Smooth muscle cell (in vitro differentiated cells): ENCODE measurements at regions not wholly inside any gene's neighbourhood (a gene's known extent, or its start where the extent isn't known, plus 50 kb on each side); places are given as distances from the start of the nearest gene placed in this dataset.

Experiments used
- DNase-seq: peaks from one replicate; lab custom pipeline; 2025; ENCODE audit not compliant: unreplicated experiment; lab: John Stamatoyannopoulos, UW
- H2AFZ ChIP-seq: fragments of 200-600 bp; sonication (generic); 2 replicates; pipeline ENCODE4 v1.6.0; 2016; ENCODE audit warnings: antibody characterized with exemption, low read depth, mild to moderate bottlenecking
- H3F3A ChIP-seq: fragments of 200-600 bp; sonication (generic); 2 replicates; pipeline ENCODE4 v1.6.0; 2017; ENCODE audit warnings: antibody characterized with exemption, low read depth
- H3K27ac ChIP-seq: fragments of 200-600 bp; sonication (generic); 2 replicates; pipeline ENCODE4 v1.5.1; 2016; ENCODE audit warnings: low read depth, mild to moderate bottlenecking
- H3K27me3 ChIP-seq: fragments of 200-600 bp; sonication (generic); 2 replicates; pipeline ENCODE4 v1.6.1; 2016; ENCODE audit warnings: low read depth, mild to moderate bottlenecking
- H3K36me3 ChIP-seq: fragments of 200-600 bp; sonication (generic); 2 replicates; pipeline ENCODE4 v1.5.1; 2016; ENCODE audit warnings: low read depth
- H3K4me1 ChIP-seq: fragments of 200-600 bp; sonication (generic); 2 replicates; pipeline ENCODE4 v1.5.1; 2016; ENCODE audit warnings: low read depth
- H3K4me2 ChIP-seq: fragments of 200-600 bp; sonication (generic); 2 replicates; pipeline ENCODE4 v1.6.0; 2016; ENCODE audit warnings: mild to moderate bottlenecking
- H3K4me3 ChIP-seq: fragments of 200-600 bp; sonication (generic); 2 replicates; pipeline ENCODE4 v1.5.1; 2016; ENCODE audit warnings: mild to moderate bottlenecking
- H3K79me2 ChIP-seq: fragments of 200-600 bp; sonication (generic); 2 replicates; pipeline ENCODE4 v1.6.0; 2016; ENCODE audit warnings: low read depth, mild to moderate bottlenecking
- H3K9ac ChIP-seq: fragments of 200-600 bp; sonication (generic); 2 replicates; pipeline ENCODE4 v1.6.0; 2016; ENCODE audit warnings: low read depth
- H3K9me3 ChIP-seq: fragments of 200-600 bp; sonication (generic); replicated peaks from 2 replicates; pipeline ENCODE4 v1.5.1; 2016; ENCODE audit warnings: low read depth
- H4K20me1 ChIP-seq: fragments of 200-600 bp; sonication (generic); 2 replicates; pipeline ENCODE4 v1.6.0; 2016; ENCODE audit warnings: low read depth
- WGBS: methylation state at CpG from one replicate; pipeline ENCODE4 v1.1.7; 2016; ENCODE audit warnings: low lambda C conversion rate; 5-methylcytosine and 5-hydroxymethylcytosine counted together
- TF ChIP-seq, protein P1 (sequence below): fragments of 200-600 bp; sonication (generic); IDR thresholded peaks from 2 replicates; pipeline ENCODE4 v1.5.1; 2017; ENCODE audit warnings: borderline replicate concordance, mild to moderate bottlenecking, antibody characterized with exemption; ENCODE audit not compliant: insufficient read depth, poor library complexity, severe bottlenecking

- 71% methylated on average over 3 of the region's 3 CpGs for WGBS
- no peaks in the 10 kb centered on the region for H3K36me3 ChIP-seq
- no peak overlapping the region for H3K9ac ChIP-seq
- no peaks in the 10 kb centered on the region for H3F3A ChIP-seq
- H4K20me1 ChIP-seq: no peaks in the 10 kb centered on the region
- H3K4me1 ChIP-seq: no peaks in the 10 kb centered on the region
- H3K27me3 ChIP-seq: no peaks in the 10 kb centered on the region
- no peak for DNase-seq
- H3K27ac ChIP-seq: no peak overlapping the region
- H3K9me3 ChIP-seq: peaks cover 3% of the 10 kb centered on the region
- TF ChIP-seq, protein P1, sequence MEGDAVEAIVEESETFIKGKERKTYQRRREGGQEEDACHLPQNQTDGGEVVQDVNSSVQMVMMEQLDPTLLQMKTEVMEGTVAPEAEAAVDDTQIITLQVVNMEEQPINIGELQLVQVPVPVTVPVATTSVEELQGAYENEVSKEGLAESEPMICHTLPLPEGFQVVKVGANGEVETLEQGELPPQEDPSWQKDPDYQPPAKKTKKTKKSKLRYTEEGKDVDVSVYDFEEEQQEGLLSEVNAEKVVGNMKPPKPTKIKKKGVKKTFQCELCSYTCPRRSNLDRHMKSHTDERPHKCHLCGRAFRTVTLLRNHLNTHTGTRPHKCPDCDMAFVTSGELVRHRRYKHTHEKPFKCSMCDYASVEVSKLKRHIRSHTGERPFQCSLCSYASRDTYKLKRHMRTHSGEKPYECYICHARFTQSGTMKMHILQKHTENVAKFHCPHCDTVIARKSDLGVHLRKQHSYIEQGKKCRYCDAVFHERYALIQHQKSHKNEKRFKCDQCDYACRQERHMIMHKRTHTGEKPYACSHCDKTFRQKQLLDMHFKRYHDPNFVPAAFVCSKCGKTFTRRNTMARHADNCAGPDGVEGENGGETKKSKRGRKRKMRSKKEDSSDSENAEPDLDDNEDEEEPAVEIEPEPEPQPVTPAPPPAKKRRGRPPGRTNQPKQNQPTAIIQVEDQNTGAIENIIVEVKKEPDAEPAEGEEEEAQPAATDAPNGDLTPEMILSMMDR: no peak
- H3K79me2 ChIP-seq: no peaks in the 10 kb centered on the region
- H3K4me2 ChIP-seq: no peak overlapping the region
- no peak overlapping the region for H3K4me3 ChIP-seq
- H2AFZ ChIP-seq: no peak overlapping the region
These were observed 82.1 kb upstream of the TCEAL2 start for GRCh38 chrX:102043380-102043779.

DNA sequence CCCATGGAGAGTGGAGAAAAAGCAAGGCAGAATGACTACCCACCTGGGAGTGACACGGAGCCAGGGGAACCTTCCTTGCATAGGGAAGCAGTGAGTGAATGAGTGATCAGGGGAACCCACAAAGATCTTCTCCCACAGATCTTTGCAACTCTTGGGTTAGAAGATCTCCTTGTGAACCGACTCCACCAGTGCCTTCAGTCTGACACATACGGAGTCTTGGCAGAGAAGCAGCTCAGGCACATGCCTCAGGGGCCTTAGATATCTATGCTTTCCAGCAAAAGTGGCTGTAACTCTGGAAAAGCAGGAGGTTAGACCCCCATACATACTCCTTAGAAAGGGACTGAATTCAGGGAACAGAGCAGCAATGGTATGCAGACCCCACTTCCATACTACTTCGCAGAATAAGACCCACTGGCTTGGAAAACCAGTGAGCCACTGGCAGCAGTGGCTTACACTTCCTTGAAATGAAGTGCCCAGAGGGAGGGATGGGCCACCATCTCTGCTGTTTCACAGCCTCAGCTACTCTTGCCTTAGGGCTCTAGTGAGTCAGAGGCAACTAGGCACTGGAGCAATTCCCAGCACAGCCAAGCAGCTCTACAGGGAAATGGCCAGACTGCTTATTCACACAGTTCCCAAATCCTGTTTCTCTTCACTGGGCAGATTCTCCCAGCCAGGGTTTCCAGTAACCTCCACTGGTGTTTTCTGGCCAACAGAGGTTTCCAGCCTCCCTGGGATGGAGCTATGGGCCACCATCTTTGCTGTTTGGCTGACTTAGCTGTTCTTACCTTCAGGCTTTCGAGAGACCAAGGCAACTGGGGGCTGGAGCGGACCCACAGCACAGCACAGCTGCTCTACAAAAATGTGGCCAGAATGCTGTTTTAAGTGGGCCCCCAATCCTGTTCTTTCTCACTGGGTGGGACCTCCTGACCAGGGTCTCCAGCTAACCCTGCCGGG, 82.8 kb upstream of the TCEAL2 start:
- H4K20me1 ChIP-seq: no peaks in the 10 kb centered on the region
- H3K9ac ChIP-seq: no peak overlapping the region
- 60% methylated on average over 7 of the region's 7 CpGs for WGBS
- H3K27me3 ChIP-seq: no peaks in the 10 kb centered on the region
- no peaks in the 10 kb centered on the region for H3K36me3 ChIP-seq
- no peak overlapping the region for H3K27ac ChIP-seq
- no peak overlapping the region for H3K4me3 ChIP-seq
- H3F3A ChIP-seq: no peaks in the 10 kb centered on the region
- H3K4me1 ChIP-seq: no peaks in the 10 kb centered on the region
- DNase-seq: no peak
- H3K9me3 ChIP-seq: peaks cover 6% of the 10 kb centered on the region
- TF ChIP-seq, protein P1: no peak
- no peak overlapping the region for H2AFZ ChIP-seq
- H3K4me2 ChIP-seq: no peak overlapping the region
- no peaks in the 10 kb centered on the region for H3K79me2 ChIP-seq

DNA sequence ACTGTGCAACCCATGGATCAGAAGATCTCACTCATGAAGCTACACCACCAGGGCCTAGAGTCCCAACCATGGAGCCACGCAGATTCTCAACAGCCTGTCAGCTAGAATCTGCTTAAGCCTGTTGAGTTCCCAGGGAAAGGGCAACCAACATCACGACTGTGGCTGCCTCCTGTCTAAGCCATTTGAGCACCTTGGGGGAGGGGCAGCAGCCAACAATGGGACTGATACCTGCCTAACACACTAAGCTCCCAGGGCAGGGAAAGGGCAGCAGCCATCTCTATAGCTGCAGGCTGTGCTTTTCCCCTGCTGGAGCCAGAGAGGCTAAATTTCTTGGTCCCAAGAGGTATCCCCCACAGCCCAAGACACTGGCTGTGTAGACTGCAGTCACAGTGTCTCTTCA, 96.5 kb upstream of the TCEAL2 start:
- TF ChIP-seq, protein P1: no peak
- Histone ChIP-seq H3K27me3 (no peaks in the 10 kb centered on the region), H2AFZ (no peak overlapping the region), H3K4me2 (no peak overlapping the region), H3K36me3 (no peaks in the 10 kb centered on the region), H3K9ac (no peak overlapping the region), H3K4me3 (no peak overlapping the region), H3K27ac (no peak overlapping the region), H3K79me2 (no peaks in the 10 kb centered on the region), H3K9me3 (peaks cover 4% of the 10 kb centered on the region), H3K4me1 (no peaks in the 10 kb centered on the region), H3F3A (no peaks in the 10 kb centered on the region), H4K20me1 (no peaks in the 10 kb centered on the region)
- WGBS: 64% methylated on average over 2 of the region's 2 CpGs
- no peak for DNase-seq
